Panc1 (cell line): ENCODE measurements at regions not wholly inside any gene's neighbourhood (a gene's known extent, or its start where the extent isn't known, plus 50 kb on each side); places are given as distances from the start of the nearest gene placed in this dataset.

Experiments used
- ATAC-seq: fragments of 200-7000 bp; cut with Tn5 transposase; 2 replicates; pipeline ENCODE4 v1.9.1; 2020; ENCODE audit warnings: mild to moderate bottlenecking, moderate library complexity
- BruUV-seq: library from RNA; stranded (reverse); fragments of 400-500 nt; replicated peaks from 2 replicates; lab custom pipeline; 2021; lab: Mats Ljungman, UMichigan
- CTCF ChIA-PET: fragments of 300-600 bp; sonication (Branson Sonifier 250); formaldehyde crosslinking; loops from one replicate; lab custom pipeline; 2022; ENCODE audit warnings: antibody characterized with exemption; lab: Charles Lee
- POLR2A ChIA-PET: fragments of 300-600 bp; sonication (Branson Sonifier 250); formaldehyde crosslinking; loops from one replicate; lab custom pipeline; 2022; ENCODE audit warnings: antibody characterized with exemption; lab: Charles Lee
- DNase-seq: peaks from one replicate; pipeline ENCODE4 v3.0.0-alpha.2; 2010; ENCODE audit warnings: low read depth, low spot score
- H3K27ac ChIP-seq: 2 replicates; pipeline ENCODE4 v1.5.1; 2011; ENCODE audit warnings: mild to moderate bottlenecking, low read length, inconsistent platforms
- H3K27me3 ChIP-seq: fragments of 200-500 bp; sonication (Bioruptor generic); 2 replicates; pipeline ENCODE4 v1.6.0; 2014; ENCODE audit warnings: low read length, inconsistent platforms; ENCODE audit not compliant: control insufficient read depth, insufficient read depth
- H3K36me3 ChIP-seq: fragments of 200-500 bp; sonication (Bioruptor generic); 2 replicates; pipeline ENCODE4 v1.5.1; 2014; ENCODE audit warnings: inconsistent platforms, mild to moderate bottlenecking, low read length, moderate library complexity; ENCODE audit not compliant: control insufficient read depth, insufficient read depth
- H3K4me1 ChIP-seq: 2 replicates; pipeline ENCODE4 v1.5.1; 2011; ENCODE audit warnings: inconsistent platforms, mild to moderate bottlenecking, low read length, moderate library complexity; ENCODE audit not compliant: control insufficient read depth, insufficient read depth
- H3K4me3 ChIP-seq, 2 experiments: 2 replicates each; pipeline ENCODE4 v1.5.1; 2011 to 2012; ENCODE audit warnings: low read depth in 2 of 2, low read length in 2 of 2, mild to moderate bottlenecking in 2 of 2, inconsistent platforms in 1 of 2, moderate library complexity in 1 of 2
- H3K9me3 ChIP-seq: fragments of 200-500 bp; sonication (Bioruptor generic); 2 replicates; pipeline ENCODE4 v1.5.1; 2014; ENCODE audit warnings: low read depth, mild to moderate bottlenecking, inconsistent platforms, low read length, moderate library complexity; ENCODE audit not compliant: control insufficient read depth, insufficient read depth
- POLR2AphosphoS5 ChIP-seq: IDR thresholded peaks from 2 replicates; pipeline ENCODE4 v1.6.1; 2012; ENCODE audit warnings: mild to moderate bottlenecking, low read depth, low read length, moderate library complexity
- SIN3A ChIP-seq: IDR thresholded peaks from 2 replicates; pipeline ENCODE4 v1.6.1; 2012; ENCODE audit warnings: low read depth, mild to moderate bottlenecking, low read length, moderate library complexity, borderline replicate concordance; ENCODE audit not compliant: insufficient read depth
- TCF7L2 ChIP-seq: IDR thresholded peaks from 2 replicates; pipeline ENCODE4 v1.6.1; 2011; ENCODE audit warnings: mild to moderate bottlenecking, low read depth, low read length, inconsistent platforms
- in situ Hi-C: cut with HindIII; loops from 2 replicates; pipeline ENCODE4 v1.10.0; 2016; ENCODE audit warnings: low sequenced_read_pairs, low pct_unique_long_range_greater_than_20kb
- intact Hi-C: fragments of 100-400 bp; cut with micrococcal nuclease; formaldehyde crosslinking; loops from one replicate; pipeline ENCODE4 v1.10.0; 2022; ENCODE audit not compliant: unreplicated experiment
- TF ChIP-seq, protein P1 (sequence below): fragments of 450-650 bp; IDR thresholded peaks from 2 replicates; pipeline ENCODE4 v1.5.1; 2017; ENCODE audit warnings: mild to moderate bottlenecking
- TF ChIP-seq, protein P2 (sequence below), 2 experiments: IDR thresholded peaks; 2 replicates each; pipeline ENCODE4 v1.6.1; 2011 to 2012; ENCODE audit warnings: low read depth in 2 of 2, control low read depth in 1 of 2, low read length in 1 of 2, mild to moderate bottlenecking in 1 of 2, moderate library complexity in 1 of 2; ENCODE audit not compliant: insufficient read depth in 1 of 2

DNA sequence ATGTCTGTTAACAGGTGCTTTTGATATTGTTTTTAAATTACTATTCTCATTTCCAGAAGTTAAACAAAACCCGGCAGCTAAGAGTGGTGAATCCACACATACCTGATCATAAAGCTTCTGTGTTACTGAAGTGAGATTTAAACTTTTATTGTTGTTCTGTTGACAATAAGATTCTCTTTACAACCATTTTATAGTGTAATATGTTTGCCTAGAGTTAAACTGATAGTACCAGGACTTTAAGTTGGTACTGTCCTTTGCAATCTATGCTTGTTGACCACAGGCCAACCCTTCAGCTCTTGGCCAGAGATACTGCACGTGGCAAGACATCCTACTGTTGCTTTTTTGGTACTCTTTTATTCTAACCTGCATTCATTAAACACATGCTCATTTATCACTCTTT is 806.2 kb downstream of the MTRR start:
- CTCF ChIA-PET = no interaction called here

DNA sequence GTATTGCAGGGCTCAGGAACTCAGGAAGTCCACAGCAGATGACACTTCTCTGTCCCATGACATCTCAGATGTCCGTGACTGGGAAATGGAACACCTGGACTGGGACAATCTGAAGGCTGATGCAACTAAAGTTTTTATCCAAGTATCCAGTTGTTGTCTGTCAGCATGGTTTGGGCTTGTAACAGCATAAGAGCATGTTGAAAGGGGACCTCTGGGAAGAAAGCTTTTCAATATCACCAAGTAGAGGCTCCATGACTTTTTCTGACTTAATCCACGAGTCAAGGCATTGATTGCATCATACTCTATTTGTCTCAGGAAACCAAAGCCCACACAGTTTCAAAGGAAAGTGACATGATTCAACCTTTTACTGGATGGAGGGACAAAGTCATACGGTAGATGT is 807.7 kb downstream of the MTRR start:
- intact Hi-C loops (no loop called here), in situ Hi-C loops (no loop called here)
- Histone ChIP-seq H3K4me1 (no peaks in the 10 kb centered on the region), H3K27ac (no peak overlapping the region), H3K4me3 (no peak overlapping the region), H3K27me3 (no peaks in the 10 kb centered on the region), H3K36me3 (no peaks in the 10 kb centered on the region), H3K9me3 (peaks cover 3% of the 10 kb centered on the region; the same call in 1 of the 2 replicates)
- TF ChIP-seq SIN3A (no peak), TCF7L2 (no peak), POLR2AphosphoS5 (no peak)
- TF ChIP-seq, protein P1, sequence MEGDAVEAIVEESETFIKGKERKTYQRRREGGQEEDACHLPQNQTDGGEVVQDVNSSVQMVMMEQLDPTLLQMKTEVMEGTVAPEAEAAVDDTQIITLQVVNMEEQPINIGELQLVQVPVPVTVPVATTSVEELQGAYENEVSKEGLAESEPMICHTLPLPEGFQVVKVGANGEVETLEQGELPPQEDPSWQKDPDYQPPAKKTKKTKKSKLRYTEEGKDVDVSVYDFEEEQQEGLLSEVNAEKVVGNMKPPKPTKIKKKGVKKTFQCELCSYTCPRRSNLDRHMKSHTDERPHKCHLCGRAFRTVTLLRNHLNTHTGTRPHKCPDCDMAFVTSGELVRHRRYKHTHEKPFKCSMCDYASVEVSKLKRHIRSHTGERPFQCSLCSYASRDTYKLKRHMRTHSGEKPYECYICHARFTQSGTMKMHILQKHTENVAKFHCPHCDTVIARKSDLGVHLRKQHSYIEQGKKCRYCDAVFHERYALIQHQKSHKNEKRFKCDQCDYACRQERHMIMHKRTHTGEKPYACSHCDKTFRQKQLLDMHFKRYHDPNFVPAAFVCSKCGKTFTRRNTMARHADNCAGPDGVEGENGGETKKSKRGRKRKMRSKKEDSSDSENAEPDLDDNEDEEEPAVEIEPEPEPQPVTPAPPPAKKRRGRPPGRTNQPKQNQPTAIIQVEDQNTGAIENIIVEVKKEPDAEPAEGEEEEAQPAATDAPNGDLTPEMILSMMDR = no peak
- TF ChIP-seq, protein P2, sequence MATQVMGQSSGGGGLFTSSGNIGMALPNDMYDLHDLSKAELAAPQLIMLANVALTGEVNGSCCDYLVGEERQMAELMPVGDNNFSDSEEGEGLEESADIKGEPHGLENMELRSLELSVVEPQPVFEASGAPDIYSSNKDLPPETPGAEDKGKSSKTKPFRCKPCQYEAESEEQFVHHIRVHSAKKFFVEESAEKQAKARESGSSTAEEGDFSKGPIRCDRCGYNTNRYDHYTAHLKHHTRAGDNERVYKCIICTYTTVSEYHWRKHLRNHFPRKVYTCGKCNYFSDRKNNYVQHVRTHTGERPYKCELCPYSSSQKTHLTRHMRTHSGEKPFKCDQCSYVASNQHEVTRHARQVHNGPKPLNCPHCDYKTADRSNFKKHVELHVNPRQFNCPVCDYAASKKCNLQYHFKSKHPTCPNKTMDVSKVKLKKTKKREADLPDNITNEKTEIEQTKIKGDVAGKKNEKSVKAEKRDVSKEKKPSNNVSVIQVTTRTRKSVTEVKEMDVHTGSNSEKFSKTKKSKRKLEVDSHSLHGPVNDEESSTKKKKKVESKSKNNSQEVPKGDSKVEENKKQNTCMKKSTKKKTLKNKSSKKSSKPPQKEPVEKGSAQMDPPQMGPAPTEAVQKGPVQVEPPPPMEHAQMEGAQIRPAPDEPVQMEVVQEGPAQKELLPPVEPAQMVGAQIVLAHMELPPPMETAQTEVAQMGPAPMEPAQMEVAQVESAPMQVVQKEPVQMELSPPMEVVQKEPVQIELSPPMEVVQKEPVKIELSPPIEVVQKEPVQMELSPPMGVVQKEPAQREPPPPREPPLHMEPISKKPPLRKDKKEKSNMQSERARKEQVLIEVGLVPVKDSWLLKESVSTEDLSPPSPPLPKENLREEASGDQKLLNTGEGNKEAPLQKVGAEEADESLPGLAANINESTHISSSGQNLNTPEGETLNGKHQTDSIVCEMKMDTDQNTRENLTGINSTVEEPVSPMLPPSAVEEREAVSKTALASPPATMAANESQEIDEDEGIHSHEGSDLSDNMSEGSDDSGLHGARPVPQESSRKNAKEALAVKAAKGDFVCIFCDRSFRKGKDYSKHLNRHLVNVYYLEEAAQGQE (IDR thresholded peaks at IDR 0.05; ENCODE audit: insufficient read depth in 1 of 2, low read depth in 2 of 2, low read length in 1 of 2) = no peak
- POLR2A ChIA-PET = no interaction called here
- no TSS peak for BruUV-seq
- ATAC-seq (no peak), DNase-seq (no peak)
- CTCF ChIA-PET = no interaction called here

More for the DNA sequence above, 806.2 kb downstream of the MTRR start:
- Histone ChIP-seq H3K27ac (no peak overlapping the region), H3K36me3 (no peaks in the 10 kb centered on the region), H3K9me3 (peaks cover 3% of the 10 kb centered on the region; the same call in 1 of the 2 replicates), H3K4me1 (no peaks in the 10 kb centered on the region), H3K27me3 (no peaks in the 10 kb centered on the region), H3K4me3 (no peak overlapping the region)
- TF ChIP-seq POLR2AphosphoS5 (no peak), TCF7L2 (no peak), SIN3A (no peak)
- TF ChIP-seq, protein P1 = no peak
- TF ChIP-seq, protein P2 (IDR thresholded peaks at IDR 0.05; ENCODE audit: insufficient read depth in 1 of 2, low read depth in 2 of 2, low read length in 1 of 2) = no peak
- ATAC-seq = no peak
- no TSS peak for BruUV-seq
- intact Hi-C loops = no loop called here
- POLR2A ChIA-PET = no interaction called here
- in situ Hi-C loops = no loop called here
- DNase-seq = no peak
